GF-D8 (cell line): ENCODE measurements at regions not wholly inside any gene's neighbourhood (a gene's known extent, or its start where the extent isn't known, plus 50 kb on each side); places are given as distances from the start of the nearest gene placed in this dataset.
"Not testable (repeated sequence)": the region's sequence is repeated elsewhere in the genome, so short reads cannot be mapped to it uniquely, and the experiment has no call there.

ENCODE experiments used
- DNase-seq: peaks from one replicate; lab custom pipeline; 2025; lab: John Stamatoyannopoulos, UW

DNA sequence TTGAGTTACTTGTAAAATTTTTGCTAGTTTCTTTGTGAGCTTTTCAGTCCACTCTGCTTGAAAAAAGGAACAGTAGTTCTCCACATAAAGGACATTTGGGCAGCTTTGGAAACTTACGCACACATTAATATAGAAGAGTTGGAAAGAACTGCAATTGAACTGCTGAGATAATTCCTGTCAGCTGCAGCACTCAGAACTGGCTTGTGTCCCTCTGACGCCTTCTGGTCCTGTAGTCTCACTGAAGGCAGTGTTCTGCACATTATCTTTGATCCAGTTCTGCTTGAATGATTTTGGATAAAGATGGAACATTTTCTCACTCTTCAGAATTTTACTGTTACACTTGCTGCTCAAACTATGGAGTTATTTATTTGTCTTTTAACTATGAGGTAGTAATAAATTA, 901.9 kb downstream of the OTOL1 start:
- no peak for DNase-seq

GRCh38 chr3:162400697-162401096, 904.1 kb downstream of the OTOL1 start:
- no peak for DNase-seq

DNA sequence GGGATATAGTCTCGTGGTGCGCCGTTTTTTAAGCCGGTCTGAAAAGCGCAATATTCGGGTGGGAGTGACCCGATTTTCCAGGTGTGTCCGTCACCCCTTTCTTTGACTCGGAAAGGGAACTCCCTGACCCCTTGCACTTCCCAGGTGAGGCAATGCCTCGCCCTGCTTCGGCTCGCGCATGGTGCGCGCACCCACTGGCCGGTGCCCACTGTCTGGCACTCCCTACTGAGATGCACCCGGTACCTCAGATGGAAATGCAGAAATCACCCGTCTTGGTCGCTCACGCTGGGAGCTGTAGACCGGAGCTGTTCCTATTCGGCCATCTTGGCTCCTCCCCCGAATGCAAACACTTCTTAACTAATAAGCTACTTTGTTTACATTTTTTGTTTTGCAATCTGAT, 914.9 kb downstream of the OTOL1 start:
- DNase-seq: not testable (repeated sequence)

GRCh38 chr3:162421721-162422120, 925.1 kb downstream of the OTOL1 start:
- no peak for DNase-seq

- no peak for DNase-seq
Measured at GRCh38 chr3:162428192-162428591, 931.6 kb downstream of the OTOL1 start.

GRCh38 chr3:162435750-162436149, 939.1 kb downstream of the OTOL1 start:
- no peak for DNase-seq

DNA sequence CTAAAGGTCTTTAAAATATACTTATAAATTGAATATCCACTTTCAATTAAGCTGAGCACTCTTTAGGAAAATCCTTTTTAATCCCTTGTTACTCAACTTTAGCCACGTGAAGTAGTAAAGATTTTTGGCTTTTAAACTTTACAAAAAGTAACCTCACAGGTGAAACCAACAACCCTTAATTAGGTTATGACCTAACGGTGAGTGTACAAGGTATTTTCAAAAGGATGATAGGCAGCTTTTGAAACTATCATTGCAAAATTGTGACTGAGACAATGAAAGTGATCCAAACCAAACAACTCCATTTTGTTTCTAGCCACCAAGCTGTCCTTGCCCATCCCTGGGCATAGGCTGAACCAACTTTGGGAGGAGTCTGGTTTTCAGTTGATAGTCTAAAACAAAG, 940.2 kb downstream of the OTOL1 start:
- DNase-seq: no peak

GRCh38 chr3:162437480-162437879, 940.9 kb downstream of the OTOL1 start:
- DNase-seq: no peak

DNA sequence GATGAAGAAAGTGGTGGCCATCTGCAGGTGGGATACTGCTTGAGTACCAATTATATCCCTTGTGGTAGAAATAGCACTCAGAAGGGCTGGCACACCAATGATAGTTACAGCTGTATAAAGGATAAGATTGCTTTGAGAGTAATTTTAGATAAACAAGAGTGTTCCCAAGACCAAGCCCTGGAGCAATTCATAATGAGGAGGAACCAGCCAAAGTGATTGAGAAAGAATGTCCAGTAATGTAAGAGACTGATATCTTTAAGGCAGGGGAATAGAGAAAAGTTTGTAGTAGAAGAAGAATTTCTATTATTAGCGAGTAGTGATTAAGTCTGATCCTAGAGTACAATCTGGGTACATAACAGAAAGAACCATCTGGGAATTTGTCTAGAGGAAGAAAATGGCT, 945.1 kb downstream of the OTOL1 start:
- DNase-seq: no peak

GRCh38 chr3:162443376-162443775, 946.8 kb downstream of the OTOL1 start:
- no peak for DNase-seq

- DNase-seq: no peak
Measured at GRCh38 chr3:162468791-162469190, 972.2 kb downstream of the OTOL1 start.

DNA sequence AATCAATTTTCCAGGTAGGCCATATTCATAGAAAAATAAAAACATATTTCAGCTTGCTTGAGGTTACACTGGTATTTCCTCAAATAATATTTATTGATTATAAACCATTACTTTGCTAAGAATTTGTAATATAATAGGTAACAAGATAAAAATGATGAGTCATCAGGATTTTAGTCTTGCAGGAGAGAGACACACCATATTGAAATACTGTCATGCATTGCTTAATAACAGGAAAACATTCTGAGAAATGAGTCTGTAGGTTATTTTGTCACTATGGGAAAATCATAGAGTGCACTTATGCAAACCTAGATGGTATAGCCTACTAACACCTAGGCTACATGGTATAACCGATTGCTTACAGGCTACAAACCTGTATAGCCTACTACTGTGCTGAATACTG, 990.5 kb downstream of the OTOL1 start:
- no peak for DNase-seq

- DNase-seq: no peak
Measured at GRCh38 chr3:162489853-162490252, 993.2 kb downstream of the OTOL1 start.

- DNase-seq: no peak
Measured at GRCh38 chr3:162491952-162492351, 995.3 kb downstream of the OTOL1 start.

- no peak for DNase-seq
Measured at GRCh38 chr3:162492446-162493081, 996.0 kb downstream of the OTOL1 start.

- DNase-seq: no peak
Measured at GRCh38 chr3:162498626-162499025, 1002.0 kb downstream of the OTOL1 start.

GRCh38 chr3:162507397-162507796, 1010.8 kb downstream of the OTOL1 start:
- no peak for DNase-seq

- DNase-seq: no peak
Measured at GRCh38 chr3:162512488-162512887, 1015.9 kb downstream of the OTOL1 start.

- DNase-seq: no peak
Measured at GRCh38 chr3:162517110-162517509, 1020.5 kb downstream of the OTOL1 start.

- DNase-seq: no peak
Measured at GRCh38 chr3:162521669-162522068, 1025.1 kb downstream of the OTOL1 start.

DNA sequence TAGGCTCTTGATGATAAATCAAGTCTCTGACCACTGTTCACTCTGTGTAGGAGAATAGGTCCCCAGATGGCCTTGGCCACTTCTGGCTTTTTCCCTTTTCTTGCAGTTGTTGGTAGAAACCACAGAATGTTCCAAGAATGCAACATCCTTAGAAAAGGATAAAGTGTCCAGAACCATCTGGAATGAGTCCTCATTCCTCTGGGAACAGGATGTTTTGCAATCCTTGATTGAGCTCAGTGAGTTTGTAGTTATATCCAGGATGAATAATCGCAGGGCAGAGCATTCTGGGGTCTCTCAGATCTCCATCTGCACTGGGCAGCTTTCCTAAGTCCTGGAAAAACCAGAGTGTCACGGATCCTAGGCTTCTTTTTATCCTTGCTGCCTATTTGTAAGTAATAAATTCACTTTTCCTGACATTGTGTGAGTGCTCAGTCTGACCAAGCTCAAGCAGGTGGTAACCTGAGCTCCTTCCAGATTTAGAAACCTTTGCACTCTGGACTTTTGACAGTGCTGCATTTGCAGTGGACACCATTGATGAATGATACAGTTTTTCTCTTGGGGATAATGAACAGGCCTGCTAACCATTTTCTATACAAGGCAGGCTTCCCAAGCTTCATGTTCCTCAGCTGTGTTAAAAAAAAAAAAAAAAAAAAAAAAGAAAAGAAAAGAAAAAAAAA, 1028.6 kb downstream of the OTOL1 start:
- no peak for DNase-seq

DNA sequence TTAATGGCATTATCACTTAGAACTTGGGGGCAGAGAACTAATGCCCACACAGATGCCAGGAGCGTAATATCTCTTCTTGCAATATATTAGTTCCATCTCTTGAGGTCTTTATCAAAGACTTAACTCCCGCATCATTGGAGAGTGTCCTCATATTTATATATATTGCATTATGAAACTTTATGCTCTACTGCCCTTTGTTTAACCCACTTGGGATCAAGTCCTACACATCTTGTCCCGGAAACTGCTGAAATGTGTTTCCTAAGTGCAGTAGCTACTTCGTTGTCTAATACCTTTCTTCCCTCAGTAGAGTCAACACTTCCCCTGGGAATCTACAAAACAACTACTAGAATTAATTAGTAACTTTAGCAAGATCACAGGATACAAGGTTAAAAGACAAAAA, 1029.2 kb downstream of the OTOL1 start:
- DNase-seq: no peak

DNA sequence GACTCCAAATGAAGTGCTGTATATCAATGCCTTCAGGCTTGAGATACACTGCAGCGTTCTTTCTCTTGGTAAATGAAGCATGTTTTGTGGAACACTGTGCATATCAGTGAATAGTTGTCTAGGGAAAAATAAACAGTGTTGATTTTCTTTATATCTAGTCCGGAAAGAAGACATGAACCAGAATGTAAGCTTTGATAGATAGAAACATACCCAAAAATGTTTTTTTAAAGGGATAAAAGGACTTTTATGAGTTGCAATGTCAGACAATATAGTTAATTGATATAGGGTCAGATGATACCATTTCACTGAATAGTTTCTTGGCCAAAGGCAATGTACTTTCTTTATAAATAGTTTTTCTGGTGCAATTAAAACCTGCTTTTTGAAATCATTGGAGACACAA, 1037.8 kb downstream of the OTOL1 start:
- DNase-seq: no peak

DNA sequence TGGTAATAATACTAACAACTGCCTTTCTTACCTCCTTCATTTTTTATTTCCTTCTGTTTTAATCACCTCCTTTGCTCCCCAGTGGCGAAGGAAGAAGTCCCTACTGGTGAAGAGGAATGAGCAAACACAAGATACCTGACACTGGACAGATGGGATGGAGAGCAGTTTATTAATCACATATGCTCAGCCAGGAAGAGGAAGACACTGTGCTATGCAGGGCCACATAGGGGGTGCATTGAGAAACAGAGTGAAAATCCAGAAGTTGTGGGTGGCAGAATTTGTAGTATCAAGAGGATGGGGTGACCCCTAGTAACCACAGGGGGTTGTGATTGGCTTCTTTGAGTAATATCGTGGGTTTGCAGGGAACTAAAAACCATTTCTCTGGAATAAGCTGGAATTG, 1041.9 kb downstream of the OTOL1 start:
- DNase-seq: no peak
